Stimulated activated CD8-positive, alpha-beta memory T cell treated with anti-CD3 and anti-CD28 coated beads, Interleukin-4, amount 100 ng/mL, for 4 hours (primary cell): ENCODE measurements at regions not wholly inside any gene's neighbourhood (a gene's known extent, or its start where the extent isn't known, plus 50 kb on each side); places are given as distances from the start of the nearest gene placed in this dataset.
"Not testable (repeated sequence)": the region's sequence is repeated elsewhere in the genome, so short reads cannot be mapped to it uniquely, and the experiment has no call there.

Experiments used
- DNase-seq, 2 donors: peaks; one replicate each; pipeline ENCODE4 v3.0.0-alpha.2; 2020; ENCODE audit warnings: low read depth in 2 of 2, low spot score in 1 of 2

DNA sequence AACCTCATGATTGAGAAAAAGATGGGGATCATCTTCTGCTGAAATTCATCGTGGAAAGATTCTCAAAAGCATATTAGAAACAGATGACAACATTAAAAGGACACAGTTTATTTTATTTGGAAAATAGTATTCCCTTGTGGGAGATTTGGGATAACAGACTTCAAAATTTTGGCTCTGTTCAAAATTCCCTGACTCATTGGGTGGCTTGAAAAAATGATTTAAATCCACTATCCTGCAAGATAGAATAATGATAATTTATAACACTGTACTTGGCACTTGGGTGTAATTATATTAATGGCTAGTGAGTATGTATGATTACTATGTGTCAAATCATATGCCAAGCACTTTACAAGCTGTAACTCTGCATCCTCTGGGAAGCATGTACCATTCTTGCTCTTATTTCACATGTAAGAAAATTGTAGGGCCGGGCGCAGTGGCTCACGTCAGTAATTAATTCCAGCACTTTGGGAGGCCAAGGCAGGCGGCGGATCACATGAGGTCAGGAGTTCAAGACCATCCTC lies 128.8 kb downstream of the LMNTD1 start:
- DNase-seq: no peak

DNA sequence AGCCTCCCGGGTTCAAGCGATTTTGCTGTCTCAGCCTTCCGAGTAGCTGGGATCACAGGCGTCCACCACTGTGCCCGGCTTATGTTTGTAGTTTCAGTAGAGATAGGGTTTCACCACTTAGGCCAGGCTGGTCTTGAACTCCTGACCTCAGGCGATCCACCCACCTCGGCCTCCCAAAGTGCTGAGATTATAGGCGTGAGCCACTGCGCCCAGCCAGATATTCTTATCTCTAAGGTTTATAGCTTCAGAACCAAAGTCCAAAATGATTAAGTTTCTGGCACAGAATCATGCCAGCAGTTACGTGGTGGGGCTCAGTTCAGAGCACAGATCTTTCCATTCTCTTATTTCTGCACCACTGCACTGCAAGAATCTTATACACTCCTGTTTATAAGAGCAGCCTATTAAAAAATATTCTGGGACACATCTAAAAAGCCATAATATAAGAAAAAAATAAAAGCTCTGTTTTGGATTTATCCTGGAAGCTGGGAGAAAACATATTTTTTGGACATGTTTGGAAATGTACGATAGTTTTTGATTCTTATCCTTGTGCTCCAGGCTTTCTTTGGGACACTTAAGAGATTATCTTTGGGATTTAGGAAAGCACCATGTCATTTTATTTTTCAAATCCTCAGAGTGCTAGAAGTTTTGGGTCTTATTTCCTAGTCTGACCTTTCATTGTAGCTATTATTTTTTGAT lies 129.6 kb downstream of the LMNTD1 start:
- no peak for DNase-seq

GRCh38 chr12:25422241-25422640 lies 130.8 kb downstream of the LMNTD1 start:
- no peak for DNase-seq

DNA sequence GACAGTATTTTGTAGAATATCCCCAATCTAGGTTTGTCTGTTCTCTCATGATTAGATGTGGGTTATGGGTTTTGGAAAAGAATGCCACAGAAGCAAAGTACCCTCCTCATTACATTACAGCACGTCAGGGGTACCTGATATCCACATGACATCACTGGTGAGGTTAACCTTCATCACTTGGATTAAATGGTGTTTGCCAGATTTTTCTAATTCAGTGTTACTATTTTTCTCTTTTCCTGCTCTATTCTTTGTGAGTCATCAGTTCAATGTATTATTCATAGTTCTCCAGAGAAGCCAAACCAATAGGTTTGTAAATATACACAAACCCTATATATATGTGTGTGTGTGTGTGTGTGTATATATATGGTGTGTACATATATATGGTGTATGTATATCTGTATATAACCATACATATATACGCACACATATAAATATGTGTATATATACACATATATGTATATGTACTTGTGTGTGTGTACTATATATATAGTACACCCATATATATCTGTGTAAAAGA lies 131.4 kb downstream of the LMNTD1 start:
- no peak for DNase-seq

DNA sequence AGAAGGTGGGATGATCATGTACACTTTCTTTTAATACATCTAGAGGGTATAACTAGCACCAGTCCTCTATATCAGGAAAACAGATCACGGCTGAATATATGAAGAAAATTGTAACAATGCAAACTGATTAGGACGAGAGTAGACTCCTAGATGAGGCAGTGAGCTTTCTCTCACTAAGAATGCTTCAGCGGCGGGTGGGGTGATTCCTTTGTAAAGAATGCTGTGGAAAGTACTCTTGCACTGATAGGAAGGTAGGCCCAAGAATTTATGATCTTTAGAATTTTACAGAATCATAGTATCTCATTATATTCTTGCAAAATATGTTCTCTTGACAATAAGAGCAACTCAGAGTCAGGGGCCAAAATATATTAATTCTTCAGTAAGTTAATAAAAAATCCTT lies 133.0 kb downstream of the LMNTD1 start:
- no peak for DNase-seq

DNA sequence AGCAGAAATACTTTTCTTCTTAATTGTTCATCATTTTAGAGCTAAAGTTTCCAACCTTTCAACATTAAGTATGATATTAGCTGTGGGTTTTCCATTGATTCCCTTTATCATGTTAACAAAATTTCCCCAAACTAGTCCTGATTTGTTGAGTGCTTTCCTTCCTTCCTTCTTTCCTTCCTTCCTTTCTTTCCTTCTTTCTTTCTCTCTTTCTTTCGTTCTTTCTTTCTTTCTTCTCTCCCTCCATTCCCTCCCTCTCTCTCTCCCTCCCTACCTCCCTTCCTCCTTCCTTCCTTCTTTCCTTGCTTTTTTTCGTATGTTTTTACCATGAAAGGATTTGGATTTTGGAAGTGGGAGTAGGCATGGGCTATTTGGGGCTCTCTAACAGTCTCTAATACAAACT lies 133.5 kb downstream of the LMNTD1 start:
- no peak for DNase-seq

- no peak for DNase-seq
These were observed 136.0 kb downstream of the LMNTD1 start for GRCh38 chr12:25417071-25417470.

GRCh38 chr12:25416516-25416915 lies 136.6 kb downstream of the LMNTD1 start:
- no peak for DNase-seq

- no peak for DNase-seq
These were observed 138.1 kb downstream of the LMNTD1 start for GRCh38 chr12:25415004-25415403.

- no peak for DNase-seq
These were observed 140.3 kb downstream of the LMNTD1 start for GRCh38 chr12:25412735-25413134.

DNA sequence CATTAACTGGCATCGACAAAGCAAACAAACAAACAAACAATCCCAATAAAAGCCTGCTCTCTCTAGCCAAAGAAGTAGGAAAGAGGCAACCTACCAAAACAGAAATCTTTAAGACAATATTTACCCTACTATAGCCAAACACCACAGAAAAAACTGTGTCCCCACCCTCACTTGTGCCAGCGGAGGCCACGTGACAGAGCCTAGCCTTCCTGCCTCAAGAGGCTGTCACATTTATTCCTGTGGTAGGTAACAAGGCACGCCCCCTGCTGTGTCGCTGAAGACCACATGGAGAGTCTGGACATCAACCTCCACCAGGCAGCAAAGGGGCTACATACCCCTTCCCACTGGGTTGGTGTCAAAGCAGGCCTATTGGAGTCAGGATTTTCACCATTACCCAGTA lies 148.1 kb downstream of the LMNTD1 start:
- no peak for DNase-seq

- DNase-seq: no peak
These were observed 151.0 kb upstream of the KRAS start for GRCh38 chr12:25401547-25402345.

DNA sequence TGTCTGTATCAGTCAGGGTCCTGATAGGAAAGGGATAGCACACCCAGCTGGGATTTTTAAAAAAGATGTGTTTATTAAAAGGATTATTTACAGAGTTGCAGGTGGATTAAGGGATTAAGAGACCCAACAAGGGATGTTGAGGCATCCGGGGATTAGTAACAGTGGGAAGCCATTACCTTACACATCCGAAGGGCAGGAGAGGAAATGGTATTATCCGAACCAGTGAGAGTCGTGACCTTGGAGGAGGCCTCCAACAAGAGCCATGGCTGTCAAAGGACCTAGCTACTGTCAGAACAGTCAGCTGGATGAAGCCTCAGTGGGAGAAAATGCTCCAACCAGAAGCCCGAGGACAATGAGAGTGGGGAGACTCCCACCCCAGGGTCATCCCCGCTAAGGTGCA lies 146.3 kb upstream of the KRAS start:
- no peak for DNase-seq

DNA sequence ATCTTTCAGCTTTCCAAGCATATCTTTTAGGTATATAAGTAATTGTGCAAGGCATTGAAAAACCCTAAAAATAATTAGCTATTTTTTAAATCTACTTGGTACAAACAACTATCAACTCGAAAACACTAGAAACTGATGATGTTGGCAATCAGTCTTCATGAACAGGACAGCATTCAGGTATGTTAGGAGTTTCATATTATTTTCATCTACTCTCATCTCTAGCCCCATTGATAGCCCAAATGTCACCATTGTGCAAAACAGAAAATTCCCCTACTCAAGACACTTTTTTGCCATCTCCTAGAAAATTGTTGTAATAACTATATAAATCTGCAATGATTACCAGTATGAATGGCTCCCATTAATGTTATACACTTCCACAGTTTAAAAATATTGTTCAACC lies 144.5 kb upstream of the KRAS start:
- no peak for DNase-seq

- not testable (repeated sequence) for DNase-seq
These were observed 144.0 kb upstream of the KRAS start for GRCh38 chr12:25394775-25395174.

DNA sequence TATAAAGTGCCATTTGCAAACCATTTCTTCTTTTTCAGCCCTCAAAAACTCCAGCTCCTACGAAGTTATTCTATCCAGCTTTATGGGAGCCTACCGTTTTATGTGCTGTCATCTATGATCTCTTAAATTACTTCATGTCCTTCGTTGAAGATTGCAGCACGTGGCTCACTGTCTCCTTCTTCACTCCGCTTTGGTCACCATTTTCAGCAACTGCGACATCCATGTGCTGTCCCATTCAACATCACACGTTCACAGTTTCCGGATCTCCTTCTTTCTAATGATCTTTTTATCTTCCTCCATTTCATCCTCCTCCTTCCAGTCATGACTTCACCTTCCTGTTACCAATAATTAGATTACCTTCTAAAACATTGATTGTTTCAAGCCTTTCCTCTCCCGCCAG lies 143.3 kb upstream of the KRAS start:
- no peak for DNase-seq

DNA sequence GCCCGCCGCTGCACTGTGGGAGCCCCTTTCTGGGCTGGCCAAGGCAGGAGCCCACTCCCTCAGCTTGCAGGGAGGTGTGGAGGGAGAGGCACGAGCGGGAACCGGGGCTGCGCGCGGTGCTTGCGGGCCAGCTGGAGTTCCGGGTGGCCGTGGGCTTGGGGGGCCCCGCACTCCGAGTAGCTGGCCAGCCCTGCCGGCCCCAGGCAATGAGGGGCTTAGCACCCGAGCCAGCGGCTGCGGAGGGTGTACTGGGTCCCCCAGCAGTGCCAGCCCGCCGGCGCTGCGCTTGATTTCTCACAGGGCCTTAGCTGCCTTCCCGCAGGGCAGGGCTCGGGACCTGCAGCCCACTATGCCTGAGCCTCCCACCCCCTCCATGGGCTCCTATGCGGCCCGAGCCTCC lies 140.6 kb upstream of the KRAS start:
- DNase-seq: not testable (repeated sequence)

DNA sequence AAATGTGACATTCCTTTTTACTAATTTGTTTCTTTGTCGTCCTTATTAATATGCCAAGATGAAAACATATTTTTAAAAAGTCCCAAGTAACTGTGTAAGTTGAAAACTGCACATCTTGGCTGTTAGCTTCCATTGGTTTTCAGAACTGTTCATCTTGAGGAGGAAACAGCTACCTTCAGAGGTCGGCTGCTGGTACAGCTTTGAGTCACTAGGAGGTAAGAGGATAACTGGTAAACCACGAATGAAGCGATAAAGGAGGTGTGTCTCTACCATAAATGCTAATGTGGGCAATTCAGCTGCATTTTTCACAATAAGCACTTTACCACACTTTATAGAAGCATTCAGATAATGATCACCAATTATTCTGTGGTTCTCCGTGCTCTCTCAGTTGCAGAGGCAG lies 137.5 kb upstream of the KRAS start:
- DNase-seq: no peak

DNA sequence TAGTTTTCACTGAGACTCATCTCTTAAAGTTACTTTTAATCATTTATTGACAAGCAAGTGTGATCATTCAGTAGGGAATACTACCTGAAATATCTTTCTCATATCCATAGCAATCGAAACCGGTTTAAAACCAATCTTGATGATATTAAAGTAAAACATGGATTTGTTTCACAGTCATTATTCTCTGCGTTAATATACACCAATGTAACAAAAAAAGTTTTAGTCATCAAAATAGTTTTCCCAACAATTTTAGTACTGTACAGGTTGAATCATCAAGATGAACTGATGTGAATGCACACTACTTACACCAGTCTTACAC lies 137.0 kb upstream of the KRAS start:
- DNase-seq: no peak

GRCh38 chr12:25386831-25387731 lies 136.4 kb upstream of the KRAS start:
- DNase-seq: peak; percentile 43 to 53

DNA sequence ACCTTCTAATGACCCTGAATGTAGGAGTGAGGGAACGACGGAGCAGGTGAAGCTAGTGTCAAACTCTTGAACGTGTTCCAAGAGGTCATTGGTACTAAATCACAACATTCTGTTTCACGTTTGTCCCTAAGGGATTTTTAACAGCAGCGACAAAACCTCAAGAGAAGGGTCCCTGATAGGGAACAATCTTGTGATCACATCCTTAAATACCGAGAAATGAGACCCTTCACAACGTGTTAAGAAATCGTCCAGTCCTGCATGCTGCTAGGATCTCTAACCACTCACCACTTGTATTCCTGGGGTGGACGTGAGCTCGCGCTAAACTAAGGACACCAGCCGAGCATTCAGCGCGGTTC lies 134.1 kb upstream of the KRAS start:
- no peak for DNase-seq
